Sigmoid colon (tissue), 4 donors: ENCODE measurements at regions not wholly inside any gene's neighbourhood (a gene's known extent, or its start where the extent isn't known, plus 50 kb on each side); places are given as distances from the start of the nearest gene placed in this dataset.

Experiments used
- POLR2A ChIP-seq, 2 donors: fragments of 450-650 bp; IDR thresholded peaks; one replicate each; pipeline ENCODE4 v1.6.1; 2016; ENCODE audit warnings: antibody characterized with exemption in 2 of 2, mild to moderate bottlenecking in 2 of 2, moderate library complexity in 2 of 2
- POLR2AphosphoS5 ChIP-seq, 4 donors: sonication (generic); formaldehyde crosslinking; IDR thresholded peaks; one replicate each; pipeline ENCODE4 v1.6.1; 2017; ENCODE audit warnings: antibody characterized with exemption in 4 of 4

DNA sequence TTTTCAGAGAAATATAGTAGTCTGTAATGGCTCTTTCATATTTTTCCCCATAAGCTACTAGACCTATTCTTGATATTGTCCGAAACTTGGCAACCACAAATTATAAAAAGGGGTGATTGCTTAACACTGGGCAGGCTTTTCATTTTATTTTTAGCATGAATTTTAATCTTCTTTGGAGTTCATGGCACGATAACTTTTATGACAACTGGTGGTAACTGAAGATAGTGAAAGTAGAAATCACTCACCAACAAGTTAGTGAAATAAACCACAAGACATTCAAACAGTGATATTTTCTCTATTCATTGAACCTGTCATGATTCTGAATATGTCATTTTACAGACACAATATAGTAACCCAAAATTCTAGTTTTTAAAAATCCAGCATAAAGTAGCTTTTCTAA is 213.9 kb downstream of the PRDM9 start:
- TF ChIP-seq POLR2AphosphoS5 (IDR thresholded peaks at IDR 0.05) (no peak), POLR2A (IDR thresholded peaks at IDR 0.05) (no peak)
